ENCODE measurements at regions not wholly inside any gene's neighbourhood (a gene's known extent, or its start where the extent isn't known, plus 50 kb on each side); places are given as distances from the start of the nearest gene placed in this dataset.

DNA sequence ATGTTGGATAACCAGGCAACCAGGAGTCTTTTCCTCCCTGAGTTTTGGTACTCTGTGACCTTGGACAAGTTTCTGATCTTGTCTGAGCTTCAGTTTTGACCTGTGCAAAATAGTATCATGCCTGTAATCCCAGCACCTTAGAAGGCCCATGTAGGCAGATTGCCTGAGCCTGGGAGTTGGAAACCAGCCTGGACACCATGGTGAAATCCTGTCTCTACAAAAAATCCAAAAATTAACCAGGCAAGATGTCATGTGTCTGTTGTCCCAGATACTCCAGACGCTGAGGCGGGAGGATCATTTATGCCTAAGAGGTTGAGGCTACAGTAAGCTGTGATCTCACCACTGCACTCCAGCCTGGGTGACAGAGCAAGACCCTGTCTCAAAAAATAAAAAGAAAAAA, 114.8 kb downstream of the IL12A start:
- POLR2A ChIA-PET (ENCODE audit: partially characterized antibody) = no interaction called here

More for the DNA sequence above, 114.8 kb downstream of the IL12A start:
- Histone ChIP-seq H3K4me1 (replicated peaks in 1 of 4; ENCODE audit: control insufficient read depth in 3 of 4, insufficient read depth in 4 of 4, low read length in 3 of 4) (no peaks in the 10 kb centered on the region), H2BK15ac (ENCODE audit: low read length) (no peak overlapping the region), H3K27ac (ENCODE audit: low read depth, low read length) (no peak overlapping the region), H4K8ac (ENCODE audit: extremely low read depth, insufficient read depth, low read length) (no peak overlapping the region), H3K14ac (ENCODE audit: insufficient read length) (no peak overlapping the region), H3K79me2 (ENCODE audit: control insufficient read depth in 1 of 2, insufficient read depth in 2 of 2, low read length in 2 of 2) (no peaks in the 10 kb centered on the region), H3K36me3 (ENCODE audit: control insufficient read depth in 2 of 4, insufficient read depth in 4 of 4, low read length in 3 of 4) (no peaks in the 10 kb centered on the region), H3K9me3 (ENCODE audit: insufficient read depth in 2 of 2, low read depth in 1 of 2, low read length in 1 of 2) (no peaks in the 10 kb centered on the region), H2AFZ (ENCODE audit: low read length) (no peak overlapping the region), H2BK5ac (ENCODE audit: low read depth, low read length) (no peak overlapping the region), H3K23ac (ENCODE audit: insufficient read length) (no peak overlapping the region), H2BK20ac (ENCODE audit: low read length) (no peak overlapping the region), H3K79me1 (ENCODE audit: low read depth, low read length) (no peaks in the 10 kb centered on the region), H4K5ac (ENCODE audit: insufficient read length, low read depth, low read length) (no peak overlapping the region), H2AK5ac (ENCODE audit: low read depth, low read length) (no peak overlapping the region), H3K4ac (replicated peaks; ENCODE audit: insufficient read length, low read depth, low read length) (no peak overlapping the region), H3K56ac (replicated peaks; ENCODE audit: insufficient read length, low read depth, low read length) (no peak overlapping the region), H3K27me3 (replicated peaks in 1 of 4; ENCODE audit: control insufficient read depth in 3 of 4, extremely low read depth in 1 of 4, insufficient read depth in 3 of 4, low read length in 3 of 4) (no peaks in the 10 kb centered on the region), H3K23me2 (ENCODE audit: low read depth, low read length) (no peaks in the 10 kb centered on the region), H3K4me2 (ENCODE audit: insufficient read depth in 1 of 2, low read depth in 2 of 2, low read length in 2 of 2) (no peak overlapping the region), H3K9ac (replicated peaks in 1 of 4; ENCODE audit: extremely low read depth in 1 of 4, low read depth in 3 of 4, low read length in 3 of 4) (no peak overlapping the region), H4K91ac (replicated peaks; ENCODE audit: insufficient read length, low read length) (no peak overlapping the region), H2BK120ac (replicated peaks; ENCODE audit: low read depth, low read length) (no peak overlapping the region), H4K20me1 (replicated peaks in 1 of 2; ENCODE audit: control insufficient read depth in 1 of 2, insufficient read depth in 2 of 2, low read length in 2 of 2) (no peaks in the 10 kb centered on the region), H3K18ac (ENCODE audit: extremely low read depth, low read length) (no peak overlapping the region), H3K4me3 (ENCODE audit: extremely low read depth in 1 of 4, insufficient read depth in 2 of 4, low read depth in 3 of 4, low read length in 4 of 4) (no peak overlapping the region), H2BK12ac (ENCODE audit: low read depth, low read length) (no peak overlapping the region)
- no peak for TF ChIP-seq NANOG (IDR thresholded peaks at IDR 0.05; ENCODE audit: insufficient read depth, low read depth, low read length, poor library complexity, severe bottlenecking)
- no peak for TF ChIP-seq SP1 (IDR thresholded peaks at IDR 0.05; ENCODE audit: low read depth, low read length)
- no peak for TF ChIP-seq TAF7 (optimal IDR thresholded peaks at IDR 0.05; ENCODE audit: borderline replicate concordance, low read depth, low read length)
- TF ChIP-seq RNF2 (IDR thresholded peaks at IDR 0.05; ENCODE audit: borderline replicate concordance, low read depth, low read length, missing control alignments, poor library complexity, severe bottlenecking) = no peak
- no peak for TF ChIP-seq EGR1 (IDR thresholded peaks at IDR 0.05; ENCODE audit: borderline replicate concordance, low read depth, low read length)
- TF ChIP-seq BCL11A (IDR thresholded peaks at IDR 0.05; ENCODE audit: low read depth in 2 of 2, low read length in 2 of 2) = no peak
- no peak for TF ChIP-seq ZNF274 (IDR thresholded peaks at IDR 0.05; ENCODE audit: borderline replicate concordance, extremely low read depth, low read length)
- no peak for TF ChIP-seq SIN3A (conservative IDR thresholded peaks at IDR 0.05 in 1 of 2, IDR thresholded peaks at IDR 0.05 in 1 of 2; ENCODE audit: low read depth in 1 of 2, low read length in 2 of 2)
- no peak for TF ChIP-seq GTF2F1 (IDR thresholded peaks at IDR 0.05; ENCODE audit: borderline replicate concordance, low read depth, low read length)
- no peak for TF ChIP-seq BACH1 (IDR thresholded peaks at IDR 0.05; ENCODE audit: low read length)
- no peak for TF ChIP-seq KDM4A (IDR thresholded peaks at IDR 0.05; ENCODE audit: low read depth, low read length, severe bottlenecking)
- no peak for TF ChIP-seq CTBP2 (IDR thresholded peaks at IDR 0.05; ENCODE audit: borderline replicate concordance, insufficient read depth, insufficient read length, low read length)
- TF ChIP-seq PHF8 (conservative IDR thresholded peaks at IDR 0.05; ENCODE audit: low read depth, low read length) = no peak
- TF ChIP-seq TAF1 (IDR thresholded peaks at IDR 0.05; ENCODE audit: low read depth, low read length) = no peak
- no peak for TF ChIP-seq GABPA (IDR thresholded peaks at IDR 0.05; ENCODE audit: borderline replicate concordance, insufficient read depth, low read length)
- DNase-seq (ENCODE audit: low read depth in 1 of 2, low spot score in 2 of 2) (no peak), FAIRE-seq (no peak)
- 100% methylated on average over 2 of the region's 2 CpGs; no CpG with 5 or more reads in 1 of the 2 experiments for WGBS, 2 experiments (ENCODE audit: extremely low coverage in 1 of 2, insufficient coverage in 1 of 2, insufficient read length in 1 of 2, insufficient replicate concordance in 2 of 2, low coverage in 1 of 2, low lambda C conversion rate in 2 of 2, missing lambda C conversion rate in 1 of 2)
- CTCF ChIA-PET (ENCODE audit: partially characterized antibody) = no interaction called here

Data from H1 (cell line).